ENCODE measurements at regions not wholly inside any gene's neighbourhood (a gene's known extent, or its start where the extent isn't known, plus 50 kb on each side); places are given as distances from the start of the nearest gene placed in this dataset.

DNA sequence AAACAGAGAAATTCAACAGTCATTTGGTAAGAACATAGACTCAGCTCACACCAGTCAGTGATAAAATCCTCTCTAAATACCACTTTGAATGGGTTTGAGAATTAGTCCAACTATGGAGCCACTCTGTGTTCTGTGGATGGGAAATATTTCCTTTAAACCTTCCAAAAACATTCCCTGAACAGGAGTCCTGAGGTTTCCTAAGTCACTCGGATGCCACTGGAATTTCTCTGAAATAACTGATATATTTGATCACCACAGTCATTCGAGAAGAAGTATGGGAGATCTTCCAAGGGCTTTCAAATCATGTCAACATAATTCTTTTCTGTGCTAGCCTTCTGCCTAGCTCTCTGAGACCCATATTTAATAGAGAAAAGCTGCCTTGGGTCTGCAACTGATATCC lies 958.6 kb downstream of the STIM2 start:
- Histone ChIP-seq H3K9me2 (replicated peaks; ENCODE audit: control insufficient read depth, low read length) (no peaks in the 10 kb centered on the region), H3K36me3 (ENCODE audit: control insufficient read depth, low read length) (no peaks in the 10 kb centered on the region), H3K9me3 (ENCODE audit: control insufficient read depth, insufficient read depth, low read length) (no peaks in the 10 kb centered on the region), H3K4me3 (ENCODE audit: low read length) (no peak overlapping the region), H3K27ac (ENCODE audit: low read depth, low read length) (no peak overlapping the region), H4K20me1 (ENCODE audit: control insufficient read depth, insufficient read depth, low read depth, low read length) (no peaks in the 10 kb centered on the region), H3K4me2 (ENCODE audit: low read length) (no peak overlapping the region), H3K79me2 (ENCODE audit: control insufficient read depth, low read length) (no peaks in the 10 kb centered on the region), H3K4me1 (ENCODE audit: control insufficient read depth, low read length) (no peaks in the 10 kb centered on the region), H3K27me3 (ENCODE audit: control insufficient read depth, low read length) (no peaks in the 10 kb centered on the region), H3F3A (ENCODE audit: control insufficient read depth, insufficient read depth) (no peaks in the 10 kb centered on the region)
- no peak for TF ChIP-seq EZH2phosphoT487 (IDR thresholded peaks at IDR 0.05; ENCODE audit: borderline replicate concordance, low read length)
- no peak for TF ChIP-seq CTCF (IDR thresholded peaks at IDR 0.05; ENCODE audit: low read depth, low read length, poor library complexity, severe bottlenecking)

DNA sequence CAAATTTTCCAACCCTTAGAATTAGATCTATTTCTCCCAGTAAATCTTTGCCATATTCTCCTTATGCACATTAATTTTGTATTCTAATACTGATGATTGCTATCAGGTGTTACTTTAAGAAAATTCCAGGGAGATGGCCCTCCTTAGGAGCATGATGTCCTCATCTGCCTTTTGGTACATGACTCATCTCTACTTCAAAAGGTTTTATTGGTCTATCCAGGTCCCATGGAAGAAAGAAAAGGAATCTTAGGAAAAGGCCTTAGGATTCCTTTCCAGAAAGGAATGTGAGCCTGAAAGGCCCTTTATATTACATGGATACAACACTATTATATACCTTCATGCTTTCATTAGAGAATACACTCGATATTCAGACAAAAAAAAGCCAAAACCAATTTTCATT lies 968.2 kb downstream of the STIM2 start:
- Histone ChIP-seq H3K27me3 (ENCODE audit: control insufficient read depth, low read length) (no peaks in the 10 kb centered on the region), H3K36me3 (ENCODE audit: control insufficient read depth, low read length) (no peaks in the 10 kb centered on the region), H3F3A (ENCODE audit: control insufficient read depth, insufficient read depth) (no peaks in the 10 kb centered on the region), H3K4me3 (ENCODE audit: low read length) (no peak overlapping the region), H3K4me1 (ENCODE audit: control insufficient read depth, low read length) (no peaks in the 10 kb centered on the region), H3K4me2 (ENCODE audit: low read length) (no peak overlapping the region), H3K79me2 (ENCODE audit: control insufficient read depth, low read length) (no peaks in the 10 kb centered on the region), H4K20me1 (ENCODE audit: control insufficient read depth, insufficient read depth, low read depth, low read length) (no peaks in the 10 kb centered on the region), H3K9me2 (replicated peaks; ENCODE audit: control insufficient read depth, low read length) (no peaks in the 10 kb centered on the region), H3K9me3 (ENCODE audit: control insufficient read depth, insufficient read depth, low read length) (no peaks in the 10 kb centered on the region), H3K27ac (ENCODE audit: low read depth, low read length) (no peak overlapping the region)
- TF ChIP-seq CTCF (IDR thresholded peaks at IDR 0.05; ENCODE audit: low read depth, low read length, poor library complexity, severe bottlenecking) (no peak), EZH2phosphoT487 (IDR thresholded peaks at IDR 0.05; ENCODE audit: borderline replicate concordance, low read length) (no peak)

- H3K27me3 ChIP-seq (ENCODE audit: control insufficient read depth, low read length): no peaks in the 10 kb centered on the region
- H3K4me1 ChIP-seq (ENCODE audit: control insufficient read depth, low read length): no peaks in the 10 kb centered on the region
- no peak overlapping the region for H3K27ac ChIP-seq (ENCODE audit: low read depth, low read length)
- H3K79me2 ChIP-seq (ENCODE audit: control insufficient read depth, low read length): no peaks in the 10 kb centered on the region
- no peaks in the 10 kb centered on the region for H3K9me3 ChIP-seq (ENCODE audit: control insufficient read depth, insufficient read depth, low read length)
- H4K20me1 ChIP-seq (ENCODE audit: control insufficient read depth, insufficient read depth, low read depth, low read length): no peaks in the 10 kb centered on the region
- no peaks in the 10 kb centered on the region for H3K9me2 ChIP-seq (replicated peaks; ENCODE audit: control insufficient read depth, low read length)
- no peak for TF ChIP-seq CTCF (IDR thresholded peaks at IDR 0.05; ENCODE audit: low read depth, low read length, poor library complexity, severe bottlenecking)
- TF ChIP-seq EZH2phosphoT487 (IDR thresholded peaks at IDR 0.05; ENCODE audit: borderline replicate concordance, low read length): no peak
- H3K4me2 ChIP-seq (ENCODE audit: low read length): no peak overlapping the region
- no peak overlapping the region for H3K4me3 ChIP-seq (ENCODE audit: low read length)
- no peaks in the 10 kb centered on the region for H3F3A ChIP-seq (ENCODE audit: control insufficient read depth, insufficient read depth)
- H3K36me3 ChIP-seq (ENCODE audit: control insufficient read depth, low read length): no peaks in the 10 kb centered on the region
Observed at GRCh38 chr4:27830251-27830650, 969.6 kb downstream of the STIM2 start.

DNA sequence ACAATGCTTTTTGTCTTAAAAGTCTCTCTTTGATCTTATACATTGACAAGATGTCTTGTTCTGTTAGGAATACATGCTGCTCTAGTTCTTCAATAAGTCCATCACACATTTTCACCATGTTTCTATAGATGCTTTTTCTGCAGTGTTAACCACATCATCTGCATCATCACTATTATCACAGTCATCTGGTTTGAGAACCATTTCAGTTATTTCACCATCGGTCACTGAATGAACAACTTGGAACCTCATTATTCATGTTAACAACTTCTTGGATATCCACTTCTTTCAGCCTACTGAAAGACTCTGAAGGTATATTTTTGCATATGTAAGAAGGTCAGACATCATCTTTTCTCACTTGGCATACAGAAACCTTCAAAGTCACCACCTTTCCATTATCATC lies 975.2 kb downstream of the STIM2 start:
- no peak overlapping the region for H3K27ac ChIP-seq (ENCODE audit: low read depth, low read length)
- no peaks in the 10 kb centered on the region for H3K9me2 ChIP-seq (replicated peaks; ENCODE audit: control insufficient read depth, low read length)
- no peaks in the 10 kb centered on the region for H3K9me3 ChIP-seq (ENCODE audit: control insufficient read depth, insufficient read depth, low read length)
- no peak overlapping the region for H3K4me3 ChIP-seq (ENCODE audit: low read length)
- no peaks in the 10 kb centered on the region for H3K36me3 ChIP-seq (ENCODE audit: control insufficient read depth, low read length)
- no peaks in the 10 kb centered on the region for H4K20me1 ChIP-seq (ENCODE audit: control insufficient read depth, insufficient read depth, low read depth, low read length)
- no peaks in the 10 kb centered on the region for H3K79me2 ChIP-seq (ENCODE audit: control insufficient read depth, low read length)
- H3K27me3 ChIP-seq (ENCODE audit: control insufficient read depth, low read length): no peaks in the 10 kb centered on the region
- H3K4me1 ChIP-seq (ENCODE audit: control insufficient read depth, low read length): no peaks in the 10 kb centered on the region
- no peak for TF ChIP-seq EZH2phosphoT487 (IDR thresholded peaks at IDR 0.05; ENCODE audit: borderline replicate concordance, low read length)
- TF ChIP-seq CTCF (IDR thresholded peaks at IDR 0.05; ENCODE audit: low read depth, low read length, poor library complexity, severe bottlenecking): no peak
- H3K4me2 ChIP-seq (ENCODE audit: low read length): no peak overlapping the region
- no peaks in the 10 kb centered on the region for H3F3A ChIP-seq (ENCODE audit: control insufficient read depth, insufficient read depth)

Data from DOHH2 (cell line).